GM12878 (cell line): ENCODE measurements at regions not wholly inside any gene's neighbourhood (a gene's known extent, or its start where the extent isn't known, plus 50 kb on each side); places are given as distances from the start of the nearest gene placed in this dataset.

ENCODE experiments used
- ATAC-seq: fragments of 200-7000 bp; cut with Tn5 transposase; 3 replicates; pipeline ENCODE4 v1.9.1; 2020; ENCODE audit warnings: mild to moderate bottlenecking, moderate library complexity
- BruUV-seq: library from RNA; stranded (reverse); fragments of 400-500 nt; replicated peaks from 2 replicates; lab custom pipeline; 2021; lab: Mats Ljungman, UMichigan
- CTCF ChIA-PET: fragments of 300-600 bp; sonication (Branson Sonifier 250); formaldehyde crosslinking; extraction: SDS; loops from one replicate; lab custom pipeline; 2021; ENCODE audit warnings: inconsistent platforms; lab: Yijun Ruan, JAX
- POLR2A ChIA-PET: fragments of 350-600 bp; formaldehyde crosslinking; extraction: SDS; loops from one replicate; lab custom pipeline; 2021; ENCODE audit warnings: inconsistent platforms; lab: Charles Lee
- RAD21 ChIA-PET: fragments of 300-600 bp; sonication (Branson Sonifier 250); formaldehyde crosslinking; loops from one replicate; lab custom pipeline; 2023; ENCODE audit warnings: antibody characterized with exemption; ENCODE audit not compliant: unreplicated experiment; lab: Charles Lee
- SMC1A ChIA-PET: fragments of 300-600 bp; sonication (Branson Sonifier 250); formaldehyde crosslinking; loops from one replicate; lab custom pipeline; 2023; ENCODE audit not compliant: unreplicated experiment, uncharacterized antibody; lab: Charles Lee
- DNase-seq: peaks from one replicate; pipeline ENCODE4 v3.0.0-alpha.2; 2011; ENCODE audit warnings: low read depth, low spot score
- FAIRE-seq: peaks from 3 replicates; lab custom pipeline; 2011; peaks lifted over from hg19 to GRCh38; lab: Jason Lieb, UNC
- H2AFZ ChIP-seq: 2 replicates; pipeline ENCODE4 v1.6.0; 2011; ENCODE audit warnings: low read depth, low read length, control low read depth; ENCODE audit not compliant: control insufficient read depth
- H3K27ac ChIP-seq: 2 replicates; pipeline ENCODE4 v1.5.1; 2011; ENCODE audit warnings: control low read depth; ENCODE audit not compliant: control insufficient read depth, insufficient read depth
- H3K27me3 ChIP-seq, 2 experiments: replicated peaks in 1 of 2; 2 replicates each; pipeline versions ENCODE4 v1.6.0 to v1.6.1; 2011; ENCODE audit warnings: low read length in 1 of 2; ENCODE audit not compliant: control insufficient read depth in 2 of 2, insufficient read depth in 2 of 2
- H3K36me3 ChIP-seq, 2 experiments: 2 replicates each; pipeline ENCODE4 v1.5.1; 2011; ENCODE audit warnings: low read length in 1 of 2; ENCODE audit not compliant: control insufficient read depth in 2 of 2, insufficient read depth in 2 of 2
- H3K4me1 ChIP-seq: 2 replicates; pipeline ENCODE4 v1.6.1; 2011; ENCODE audit warnings: mild to moderate bottlenecking, low read length, moderate library complexity, mixed read lengths; ENCODE audit not compliant: control insufficient read depth, insufficient read depth
- H3K4me2 ChIP-seq: 2 replicates; pipeline ENCODE4 v1.6.0; 2011; ENCODE audit warnings: control low read depth; ENCODE audit not compliant: control insufficient read depth, insufficient read depth
- H3K4me3 ChIP-seq: fragments of 200-600 bp; sonication (generic); 2 replicates; pipeline ENCODE4 v1.5.1; 2016
- H3K79me2 ChIP-seq: 2 replicates; pipeline ENCODE4 v1.6.0; 2011; ENCODE audit warnings: low read length; ENCODE audit not compliant: control insufficient read depth, insufficient read depth
- H3K9ac ChIP-seq: 2 replicates; pipeline ENCODE4 v1.8.0; 2011; ENCODE audit warnings: low read length, control low read depth, mixed read lengths; ENCODE audit not compliant: control insufficient read depth, insufficient read depth
- H3K9me3 ChIP-seq: replicated peaks from 3 replicates; pipeline ENCODE4 v1.5.1; 2011; ENCODE audit warnings: mild to moderate bottlenecking, low read length; ENCODE audit not compliant: control insufficient read depth, insufficient read depth
- H4K20me1 ChIP-seq: 2 replicates; pipeline ENCODE4 v1.6.0; 2011; ENCODE audit not compliant: control insufficient read depth, insufficient read depth
- ASH2L ChIP-seq: fragments of 300-600, 200-600 bp; sonication (generic); IDR thresholded peaks from 2 replicates; pipeline ENCODE4 v1.6.1; 2017; ENCODE audit warnings: low read depth, mild to moderate bottlenecking, borderline replicate concordance
- CHD1 ChIP-seq: IDR thresholded peaks from 2 replicates; pipeline ENCODE4 v1.6.1; 2012; ENCODE audit warnings: low read depth, low read length, improper control_type of control experiment
- EED ChIP-seq: sonication (generic); IDR thresholded peaks from 2 replicates; pipeline ENCODE4 v1.6.1; 2016; ENCODE audit warnings: antibody characterized with exemption, low read depth
- NRF1 ChIP-seq: conservative IDR thresholded peaks from 2 replicates; pipeline ENCODE4 v1.6.1; 2011; ENCODE audit warnings: mild to moderate bottlenecking, low read depth, low read length, improper control_type of control experiment
- SPI1 ChIP-seq: IDR thresholded peaks from 2 replicates; pipeline ENCODE4 v1.6.1; 2011; ENCODE audit warnings: low read depth, mild to moderate bottlenecking, low read length, moderate library complexity, borderline replicate concordance; ENCODE audit not compliant: insufficient read depth
- ZNF274 ChIP-seq: IDR thresholded peaks from one replicate; pipeline ENCODE4 v1.8.0; 2011; ENCODE audit not compliant: insufficient read length, insufficient read depth
- WGBS: methylation state at CpG from one replicate; pipeline ENCODE4 v1.1.6; 2016; ENCODE audit warnings: low lambda C conversion rate; ENCODE audit not compliant: insufficient replicate concordance, insufficient coverage; ENCODE audit errors: missing lambda C conversion rate; 5-methylcytosine and 5-hydroxymethylcytosine counted together
- in situ Hi-C: fragments of 300-500 bp; cut with MboI; formaldehyde crosslinking; loops from 9 replicates; pipeline ENCODE4 v1.14.3; 2018; ENCODE audit warnings: mixed read lengths
- intact Hi-C: fragments of 100-400 bp; cut with micrococcal nuclease; formaldehyde crosslinking; loops from one replicate; pipeline ENCODE4 v1.14.2; 2022; ENCODE audit not compliant: unreplicated experiment
- TF ChIP-seq, protein P1 (sequence below): IDR thresholded peaks from 2 replicates; pipeline ENCODE4 v1.6.1; 2012; ENCODE audit warnings: low read depth, low read length, improper control_type of control experiment
- TF ChIP-seq, protein P2 (sequence below): fragments of 450-650 bp; IDR thresholded peaks from 2 replicates; pipeline ENCODE4 v1.6.1; 2017; ENCODE audit warnings: borderline replicate concordance

DNA sequence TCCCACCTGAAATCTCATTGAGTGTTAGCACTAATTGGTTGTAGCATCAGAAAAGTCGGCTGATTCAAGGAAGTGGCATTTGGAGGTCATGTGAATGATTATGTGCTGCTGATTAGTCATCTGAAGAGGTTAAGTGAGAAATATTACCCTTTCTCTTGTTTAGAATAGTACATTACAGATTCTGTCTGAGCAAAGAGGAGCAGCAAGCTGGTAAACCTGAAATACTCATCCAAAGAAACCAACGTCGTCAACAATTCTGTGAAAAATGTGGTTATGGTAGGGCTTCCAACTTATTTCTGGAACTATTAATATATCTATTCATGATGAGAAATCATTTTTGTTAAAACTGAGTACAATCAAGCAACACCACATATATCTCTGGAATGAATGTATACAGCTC lies 1024.9 kb downstream of the TUSC7 start:
- Histone ChIP-seq H3K9ac (no peak overlapping the region), H3K36me3 (no peaks in the 10 kb centered on the region), H4K20me1 (no peaks in the 10 kb centered on the region), H3K4me3 (no peak overlapping the region), H3K4me1 (no peaks in the 10 kb centered on the region), H3K79me2 (no peaks in the 10 kb centered on the region), H3K27me3 (no peaks in the 10 kb centered on the region)
- RAD21 ChIA-PET: no interaction called here
- SMC1A ChIA-PET: no interaction called here
- POLR2A ChIA-PET: no interaction called here
- 17% methylated on average over 3 of the region's 3 CpGs for WGBS
- CTCF ChIA-PET: interaction anchor here (0.8 kb wide), 1 partner anchor 209 kb away, joined by 3 read pairs; no protein-coding TSS in a partner anchor
- in situ Hi-C loops: no loop called here
- no peak for ATAC-seq
- no TSS peak for BruUV-seq
- no peak for TF ChIP-seq SPI1
- TF ChIP-seq, protein P1, sequence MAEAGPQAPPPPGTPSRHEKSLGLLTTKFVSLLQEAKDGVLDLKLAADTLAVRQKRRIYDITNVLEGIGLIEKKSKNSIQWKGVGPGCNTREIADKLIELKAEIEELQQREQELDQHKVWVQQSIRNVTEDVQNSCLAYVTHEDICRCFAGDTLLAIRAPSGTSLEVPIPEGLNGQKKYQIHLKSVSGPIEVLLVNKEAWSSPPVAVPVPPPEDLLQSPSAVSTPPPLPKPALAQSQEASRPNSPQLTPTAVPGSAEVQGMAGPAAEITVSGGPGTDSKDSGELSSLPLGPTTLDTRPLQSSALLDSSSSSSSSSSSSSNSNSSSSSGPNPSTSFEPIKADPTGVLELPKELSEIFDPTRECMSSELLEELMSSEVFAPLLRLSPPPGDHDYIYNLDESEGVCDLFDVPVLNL: no peak
- no peak for TF ChIP-seq NRF1
- TF ChIP-seq EED: no peak
- TF ChIP-seq ASH2L: no peak
- TF ChIP-seq ZNF274: no peak
- TF ChIP-seq, protein P2, sequence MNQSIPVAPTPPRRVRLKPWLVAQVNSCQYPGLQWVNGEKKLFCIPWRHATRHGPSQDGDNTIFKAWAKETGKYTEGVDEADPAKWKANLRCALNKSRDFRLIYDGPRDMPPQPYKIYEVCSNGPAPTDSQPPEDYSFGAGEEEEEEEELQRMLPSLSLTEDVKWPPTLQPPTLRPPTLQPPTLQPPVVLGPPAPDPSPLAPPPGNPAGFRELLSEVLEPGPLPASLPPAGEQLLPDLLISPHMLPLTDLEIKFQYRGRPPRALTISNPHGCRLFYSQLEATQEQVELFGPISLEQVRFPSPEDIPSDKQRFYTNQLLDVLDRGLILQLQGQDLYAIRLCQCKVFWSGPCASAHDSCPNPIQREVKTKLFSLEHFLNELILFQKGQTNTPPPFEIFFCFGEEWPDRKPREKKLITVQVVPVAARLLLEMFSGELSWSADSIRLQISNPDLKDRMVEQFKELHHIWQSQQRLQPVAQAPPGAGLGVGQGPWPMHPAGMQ: no peak
- TF ChIP-seq CHD1: no peak
- TF ChIP-seq, all 136 proteins: peak for 0
- no peak overlapping the region for H3K27ac ChIP-seq
- no peak for FAIRE-seq
- H3K4me2 ChIP-seq: no peak overlapping the region
- H3K9me3 ChIP-seq: no peaks in the 10 kb centered on the region
- H2AFZ ChIP-seq: no peak overlapping the region
- no peak for DNase-seq
- intact Hi-C loops: no loop called here
